Esophagus muscularis mucosa (tissue), 4 donors: ENCODE measurements at regions not wholly inside any gene's neighbourhood (a gene's known extent, or its start where the extent isn't known, plus 50 kb on each side); places are given as distances from the start of the nearest gene placed in this dataset.

Experiments used
- DNase-seq: peaks from one replicate; pipeline ENCODE4 v3.0.0-alpha.2; 2017; ENCODE audit errors: extremely low spot score
- H3K27ac ChIP-seq, 4 donors: fragments of 200-600 bp; sonication (generic); replicated peaks in 1 of 4; 1 replicate in 3 of 4; 2 replicates in 1 of 4; pipeline ENCODE4 v1.5.1; 2016 to 2019; ENCODE audit warnings: mild to moderate bottlenecking in 1 of 4
- H3K27me3 ChIP-seq, 4 donors: fragments of 200-600 bp; sonication (generic); one replicate each; pipeline versions ENCODE4 v1.5.1 to v1.6.0; 2016 to 2019
- H3K36me3 ChIP-seq, 4 donors: fragments of 200-600 bp; sonication (generic); one replicate each; pipeline ENCODE4 v1.5.1; 2016 to 2019
- H3K4me1 ChIP-seq, 4 donors: fragments of 200-600 bp; sonication (generic); one replicate each; pipeline ENCODE4 v1.5.1; 2016 to 2019
- H3K4me3 ChIP-seq, 4 donors: fragments of 200-600 bp; sonication (generic); 1 replicate in 2 of 4; 2 replicates in 2 of 4; pipeline ENCODE4 v1.5.1; 2016 to 2019; ENCODE audit warnings: mild to moderate bottlenecking in 4 of 4, moderate library complexity in 1 of 4
- H3K9me3 ChIP-seq, 4 donors: fragments of 200-600 bp; sonication (generic); 1 replicate in 3 of 4; 2 replicates in 1 of 4; pipeline ENCODE4 v1.5.1; 2016 to 2019
- EP300 ChIP-seq: sonication (generic); formaldehyde crosslinking; IDR thresholded peaks from one replicate; pipeline ENCODE4 v1.6.1; 2017; ENCODE audit warnings: antibody characterized with exemption
- POLR2A ChIP-seq: fragments of 450-650 bp; IDR thresholded peaks from one replicate; pipeline ENCODE4 v1.6.1; 2017; ENCODE audit warnings: antibody characterized with exemption, moderate library complexity, mild to moderate bottlenecking, low read depth
- POLR2AphosphoS5 ChIP-seq, 2 donors: sonication (generic); formaldehyde crosslinking; IDR thresholded peaks; one replicate each; pipeline ENCODE4 v1.6.1; 2017; ENCODE audit warnings: antibody characterized with exemption in 2 of 2
- WGBS: methylation state at CpG from one replicate; pipeline ENCODE4 v1.1.5; 2018; 5-methylcytosine and 5-hydroxymethylcytosine counted together
- intact Hi-C: fragments of 100-400 bp; cut with DNase I; formaldehyde crosslinking; loops from one replicate; pipeline ENCODE4 v1.15.1; 2023
- TF ChIP-seq, protein P1 (sequence below), 3 experiments: fragments of 200-600 bp in 2 of 3; fragments of 450-650 bp in 1 of 3; sonication (generic) in 2 of 3; IDR thresholded peaks; one replicate each; pipeline ENCODE4 v1.5.1; 2017 to 2019; ENCODE audit warnings: antibody characterized with exemption in 3 of 3, mild to moderate bottlenecking in 2 of 3, moderate library complexity in 1 of 3

DNA sequence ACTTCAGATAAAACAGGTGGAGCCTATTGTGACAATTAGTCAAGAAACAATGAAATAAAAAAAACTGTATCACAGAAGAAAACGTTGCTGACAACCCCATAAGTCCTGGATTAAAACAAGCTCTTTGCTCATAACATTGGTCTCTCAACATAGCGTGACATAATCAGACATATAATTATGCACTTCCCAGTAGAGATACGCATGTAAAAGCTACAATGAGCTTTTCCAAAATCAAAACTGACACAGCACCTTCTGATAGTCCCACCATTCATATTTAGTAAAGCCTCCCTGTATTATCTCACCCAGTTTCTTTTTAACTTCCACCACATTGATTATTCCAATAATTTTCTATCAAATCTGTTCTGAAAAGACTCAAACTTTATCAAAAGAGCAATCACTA is 372.1 kb upstream of the SMIM31 start:
- TF ChIP-seq, protein P1, sequence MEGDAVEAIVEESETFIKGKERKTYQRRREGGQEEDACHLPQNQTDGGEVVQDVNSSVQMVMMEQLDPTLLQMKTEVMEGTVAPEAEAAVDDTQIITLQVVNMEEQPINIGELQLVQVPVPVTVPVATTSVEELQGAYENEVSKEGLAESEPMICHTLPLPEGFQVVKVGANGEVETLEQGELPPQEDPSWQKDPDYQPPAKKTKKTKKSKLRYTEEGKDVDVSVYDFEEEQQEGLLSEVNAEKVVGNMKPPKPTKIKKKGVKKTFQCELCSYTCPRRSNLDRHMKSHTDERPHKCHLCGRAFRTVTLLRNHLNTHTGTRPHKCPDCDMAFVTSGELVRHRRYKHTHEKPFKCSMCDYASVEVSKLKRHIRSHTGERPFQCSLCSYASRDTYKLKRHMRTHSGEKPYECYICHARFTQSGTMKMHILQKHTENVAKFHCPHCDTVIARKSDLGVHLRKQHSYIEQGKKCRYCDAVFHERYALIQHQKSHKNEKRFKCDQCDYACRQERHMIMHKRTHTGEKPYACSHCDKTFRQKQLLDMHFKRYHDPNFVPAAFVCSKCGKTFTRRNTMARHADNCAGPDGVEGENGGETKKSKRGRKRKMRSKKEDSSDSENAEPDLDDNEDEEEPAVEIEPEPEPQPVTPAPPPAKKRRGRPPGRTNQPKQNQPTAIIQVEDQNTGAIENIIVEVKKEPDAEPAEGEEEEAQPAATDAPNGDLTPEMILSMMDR (IDR thresholded peaks at IDR 0.05) = no peak
- no peak for TF ChIP-seq POLR2AphosphoS5 (IDR thresholded peaks at IDR 0.05)
- no peak for TF ChIP-seq EP300
- Histone ChIP-seq H3K36me3 (no peaks in the 10 kb centered on the region), H3K4me1 (peaks cover 0 to 16% (median 14%) of the 10 kb centered on the region in 4 donors), H3K27me3 (peaks cover 0 to 30% (median 2%) of the 10 kb centered on the region in 4 donors), H3K9me3 (no peaks in the 10 kb centered on the region), H3K4me3 (no peak overlapping the region), H3K27ac (no peak overlapping the region)
- WGBS = 73% methylated on average over 3 of the region's 3 CpGs
- DNase-seq = no peak
- intact Hi-C loops = no loop called here

DNA sequence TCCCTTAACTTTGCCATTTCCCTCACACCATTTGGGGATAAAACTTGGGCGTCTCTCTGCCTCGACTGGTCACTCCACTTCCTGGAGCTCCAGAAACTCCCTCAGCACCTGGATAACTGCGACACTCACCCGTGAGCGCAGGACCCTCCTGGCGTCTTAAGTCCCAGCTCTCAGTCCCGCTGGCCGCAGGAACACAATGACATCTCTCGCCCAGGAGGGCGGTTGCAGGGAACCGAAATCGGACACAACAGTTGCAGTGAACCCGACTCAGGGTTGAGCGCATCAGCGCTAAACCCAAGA is 370.9 kb upstream of the SMIM31 start:
- 0% methylated on average over 7 of the region's 15 CpGs for WGBS
- DNase-seq = no peak
- Histone ChIP-seq H3K4me1 (peaks cover 0 to 16% (median 14%) of the 10 kb centered on the region in 4 donors), H3K9me3 (no peaks in the 10 kb centered on the region), H3K27me3 (peaks cover 0 to 30% (median 2%) of the 10 kb centered on the region in 4 donors), H3K36me3 (no peaks in the 10 kb centered on the region), H3K4me3 (peak overlapping the region; percentile 44 to 47 (median 46)), H3K27ac (no peak overlapping the region)
- no peak for TF ChIP-seq EP300
- no peak for TF ChIP-seq POLR2AphosphoS5 (IDR thresholded peaks at IDR 0.05)
- TF ChIP-seq, protein P1 (IDR thresholded peaks at IDR 0.05) = no peak
- no peak for TF ChIP-seq POLR2A
- intact Hi-C loops = no loop called here

DNA sequence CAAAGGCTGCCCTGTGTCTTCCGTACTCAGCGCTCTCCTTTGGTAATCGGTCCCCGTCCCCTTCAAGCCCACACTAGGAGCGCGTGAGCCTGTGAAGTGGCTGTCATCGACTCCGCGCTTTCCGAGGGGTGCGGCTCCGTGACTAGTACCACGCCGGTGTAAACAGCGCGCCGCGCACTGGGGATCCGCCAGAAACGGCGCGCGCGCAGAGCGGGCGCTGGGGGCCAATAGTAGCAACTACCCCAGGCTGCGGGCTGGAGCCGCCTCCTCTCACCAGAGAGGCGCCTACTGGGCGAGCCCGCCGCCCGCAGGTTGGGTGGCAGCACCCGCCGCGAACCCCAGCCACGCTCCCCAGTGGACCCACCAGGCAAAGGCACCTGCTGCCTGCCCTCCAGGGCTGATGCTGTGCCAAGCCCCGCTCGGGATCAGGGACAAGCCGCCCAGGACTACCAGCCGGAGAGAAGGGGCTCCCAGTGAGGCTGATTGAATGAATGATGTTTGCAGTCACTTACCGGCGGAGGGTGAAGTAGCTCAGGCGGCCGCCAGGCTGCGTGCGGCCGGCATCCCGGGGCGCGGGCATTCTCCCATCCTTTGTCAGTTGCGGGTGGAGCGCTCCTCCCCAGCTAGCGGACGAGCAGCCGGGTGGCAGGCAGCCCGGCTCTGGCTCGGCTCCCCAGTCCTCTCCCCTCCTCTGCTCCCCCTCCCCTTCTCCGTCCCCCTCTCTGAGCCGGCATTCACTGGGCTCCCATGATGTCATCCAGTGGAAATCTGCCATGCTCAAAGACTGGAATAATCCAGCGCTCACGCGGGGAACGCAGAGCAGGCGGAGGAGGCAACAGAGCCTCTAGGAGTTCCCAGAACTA is 370.3 kb upstream of the SMIM31 start:
- TF ChIP-seq, protein P1 (IDR thresholded peaks at IDR 0.05) = peak in 1 of 3 experiments; percentile 22
- TF ChIP-seq POLR2AphosphoS5 (IDR thresholded peaks at IDR 0.05) = no peak
- no peaks in the 10 kb centered on the region for H3K36me3 ChIP-seq
- H3K27ac ChIP-seq = no peak overlapping the region
- no peak for DNase-seq
- peak overlapping the region; percentile 44 to 47 (median 46) for H3K4me3 ChIP-seq
- peaks cover 0 to 30% (median 2%) of the 10 kb centered on the region in 4 donors for H3K27me3 ChIP-seq
- intact Hi-C loops = no loop called here
- H3K9me3 ChIP-seq = no peaks in the 10 kb centered on the region
- H3K4me1 ChIP-seq = peaks cover 0 to 16% (median 14%) of the 10 kb centered on the region in 4 donors
- WGBS = 0% methylated on average over 14 of the region's 65 CpGs

DNA sequence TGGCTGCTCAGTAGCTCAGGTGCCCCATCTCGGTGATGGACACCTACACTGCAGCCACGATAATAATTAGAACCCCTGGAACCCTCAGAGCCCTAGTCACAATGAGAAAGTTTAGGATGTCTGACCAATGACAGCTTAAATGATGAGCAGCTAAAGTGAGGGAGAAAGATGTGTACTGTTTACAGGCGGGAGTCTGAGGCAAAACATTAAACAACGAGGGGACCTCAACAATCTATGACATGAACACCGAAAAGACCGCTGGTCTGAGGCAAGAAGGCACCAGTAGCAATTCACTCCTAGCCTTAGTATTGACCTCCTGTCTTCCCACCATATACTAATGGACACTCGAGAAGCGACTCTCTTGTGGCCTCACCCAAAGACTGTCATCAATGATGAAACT is 369.5 kb upstream of the SMIM31 start:
- 68% methylated on average over 8 of the region's 8 CpGs for WGBS
- intact Hi-C loops = no loop called here

More for the DNA sequence above, 369.5 kb upstream of the SMIM31 start:
- Histone ChIP-seq H3K4me1 (peaks cover 0 to 16% (median 14%) of the 10 kb centered on the region in 4 donors), H3K36me3 (no peaks in the 10 kb centered on the region), H3K27ac (no peak overlapping the region), H3K4me3 (peak overlapping the region in 1 of 4 donors; percentile 46), H3K9me3 (no peaks in the 10 kb centered on the region), H3K27me3 (peaks cover 0 to 30% (median 2%) of the 10 kb centered on the region in 4 donors)
- TF ChIP-seq POLR2A = no peak
- TF ChIP-seq POLR2AphosphoS5 (IDR thresholded peaks at IDR 0.05) = no peak
- TF ChIP-seq, protein P1 (IDR thresholded peaks at IDR 0.05) = no peak
- no peak for TF ChIP-seq EP300
- no peak for DNase-seq
